Lower leg skin (tissue), 3 donors: ENCODE measurements at regions not wholly inside any gene's neighbourhood (a gene's known extent, or its start where the extent isn't known, plus 50 kb on each side); places are given as distances from the start of the nearest gene placed in this dataset.

Experiments
- CTCF ChIP-seq, 3 donors: fragments of 450-650 bp; IDR thresholded peaks; one replicate each; pipeline ENCODE4 v1.5.1; 2016; ENCODE audit warnings: antibody characterized with exemption in 3 of 3, mild to moderate bottlenecking in 3 of 3, moderate library complexity in 2 of 3
- POLR2A ChIP-seq, 2 donors: fragments of 450-650 bp; IDR thresholded peaks; one replicate each; pipeline ENCODE4 v1.6.1; 2016 to 2017; ENCODE audit warnings: antibody characterized with exemption in 2 of 2, mild to moderate bottlenecking in 1 of 2, moderate library complexity in 1 of 2

- TF ChIP-seq CTCF (IDR thresholded peaks at IDR 0.05) (no peak), POLR2A (IDR thresholded peaks at IDR 0.05) (no peak)
Observed at GRCh38 chr6:87820343-87820984, 118.4 kb upstream of the AKIRIN2 start.
